Astrocyte of the cerebellum (primary cell): ENCODE measurements at regions not wholly inside any gene's neighbourhood (a gene's known extent, or its start where the extent isn't known, plus 50 kb on each side); places are given as distances from the start of the nearest gene placed in this dataset.

Source experiments
- DNase-seq: peaks from one replicate; pipeline ENCODE4 v3.0.0-alpha.2; 2011; ENCODE audit warnings: low read depth
- H3K4me3 ChIP-seq: 2 replicates; pipeline ENCODE4 v1.5.1; 2011; ENCODE audit warnings: mild to moderate bottlenecking, low read depth, low read length, moderate library complexity
- in situ Hi-C: cut with HindIII; loops from 2 replicates; pipeline ENCODE4 v1.10.0; 2017; ENCODE audit warnings: low sequenced_read_pairs
- TF ChIP-seq, protein P1 (sequence below): IDR thresholded peaks from 2 replicates; pipeline ENCODE4 v1.5.1; 2012; ENCODE audit warnings: low read length, low read depth, moderate library complexity, mild to moderate bottlenecking; ENCODE audit errors: missing control alignments

DNA sequence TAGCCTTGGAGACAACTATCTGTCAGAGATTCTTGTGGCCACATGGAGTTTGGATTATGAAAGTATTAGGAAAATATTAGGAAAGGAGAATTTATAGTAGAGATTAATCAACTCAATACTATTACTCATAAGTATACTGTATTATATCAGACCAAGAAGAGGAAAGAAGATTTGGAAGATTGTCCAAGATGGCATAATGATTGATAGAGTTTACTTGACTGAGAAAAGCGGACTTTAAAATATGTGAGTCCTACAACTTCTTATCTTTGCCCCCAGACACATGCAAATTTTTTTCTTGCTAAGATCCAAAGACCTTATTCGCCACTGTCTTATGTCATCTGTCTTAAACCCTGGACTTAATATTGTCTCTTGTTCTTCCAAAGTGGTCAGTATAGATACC, 54.8 kb upstream of the SHISA3 start:
- no peak overlapping the region for H3K4me3 ChIP-seq
- DNase-seq: no peak
- in situ Hi-C loops: no loop called here
- TF ChIP-seq, protein P1, sequence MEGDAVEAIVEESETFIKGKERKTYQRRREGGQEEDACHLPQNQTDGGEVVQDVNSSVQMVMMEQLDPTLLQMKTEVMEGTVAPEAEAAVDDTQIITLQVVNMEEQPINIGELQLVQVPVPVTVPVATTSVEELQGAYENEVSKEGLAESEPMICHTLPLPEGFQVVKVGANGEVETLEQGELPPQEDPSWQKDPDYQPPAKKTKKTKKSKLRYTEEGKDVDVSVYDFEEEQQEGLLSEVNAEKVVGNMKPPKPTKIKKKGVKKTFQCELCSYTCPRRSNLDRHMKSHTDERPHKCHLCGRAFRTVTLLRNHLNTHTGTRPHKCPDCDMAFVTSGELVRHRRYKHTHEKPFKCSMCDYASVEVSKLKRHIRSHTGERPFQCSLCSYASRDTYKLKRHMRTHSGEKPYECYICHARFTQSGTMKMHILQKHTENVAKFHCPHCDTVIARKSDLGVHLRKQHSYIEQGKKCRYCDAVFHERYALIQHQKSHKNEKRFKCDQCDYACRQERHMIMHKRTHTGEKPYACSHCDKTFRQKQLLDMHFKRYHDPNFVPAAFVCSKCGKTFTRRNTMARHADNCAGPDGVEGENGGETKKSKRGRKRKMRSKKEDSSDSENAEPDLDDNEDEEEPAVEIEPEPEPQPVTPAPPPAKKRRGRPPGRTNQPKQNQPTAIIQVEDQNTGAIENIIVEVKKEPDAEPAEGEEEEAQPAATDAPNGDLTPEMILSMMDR: no peak

DNA sequence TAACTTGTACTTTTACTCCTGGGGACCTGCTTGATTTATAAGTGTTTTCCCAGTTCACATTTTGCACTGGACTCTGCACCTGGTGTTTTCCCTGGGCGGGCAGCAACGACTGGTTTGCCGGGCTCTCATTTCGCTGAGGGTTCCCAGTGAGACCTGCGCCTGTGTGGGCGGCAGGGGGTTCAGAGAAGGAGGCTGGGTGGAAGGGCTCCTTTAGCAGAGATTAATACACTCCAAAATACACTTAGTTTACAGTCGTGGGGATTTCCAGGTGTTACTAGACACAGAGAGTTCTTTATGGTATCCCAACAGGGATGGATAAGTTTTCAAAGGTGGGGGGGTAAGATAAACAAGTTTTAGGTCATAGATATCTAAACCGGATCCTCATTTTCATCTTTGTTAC, 53.0 kb upstream of the SHISA3 start:
- no peak for DNase-seq
- in situ Hi-C loops: no loop called here
- H3K4me3 ChIP-seq: no peak overlapping the region
- TF ChIP-seq, protein P1: no peak

DNA sequence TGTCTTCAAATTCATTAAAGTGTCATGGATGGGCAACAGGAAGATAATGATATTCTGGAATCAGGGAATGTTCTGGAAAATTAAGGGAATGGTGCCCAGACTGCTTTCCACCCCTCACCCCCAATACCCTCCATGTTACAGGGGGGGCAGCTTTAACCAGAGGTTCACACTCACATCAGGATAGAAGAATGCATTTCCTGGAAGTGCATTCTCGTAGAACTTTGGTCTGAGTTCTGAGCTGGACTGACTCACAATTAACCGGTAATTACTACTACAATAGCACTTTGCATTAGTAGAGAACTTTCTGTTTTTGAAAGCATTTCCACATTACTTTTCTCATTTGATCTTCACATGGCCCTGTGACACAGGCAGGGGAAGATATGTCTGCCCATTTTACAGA, 52.5 kb upstream of the SHISA3 start:
- H3K4me3 ChIP-seq: no peak overlapping the region
- no peak for DNase-seq
- in situ Hi-C loops: no loop called here
- TF ChIP-seq, protein P1: no peak

DNA sequence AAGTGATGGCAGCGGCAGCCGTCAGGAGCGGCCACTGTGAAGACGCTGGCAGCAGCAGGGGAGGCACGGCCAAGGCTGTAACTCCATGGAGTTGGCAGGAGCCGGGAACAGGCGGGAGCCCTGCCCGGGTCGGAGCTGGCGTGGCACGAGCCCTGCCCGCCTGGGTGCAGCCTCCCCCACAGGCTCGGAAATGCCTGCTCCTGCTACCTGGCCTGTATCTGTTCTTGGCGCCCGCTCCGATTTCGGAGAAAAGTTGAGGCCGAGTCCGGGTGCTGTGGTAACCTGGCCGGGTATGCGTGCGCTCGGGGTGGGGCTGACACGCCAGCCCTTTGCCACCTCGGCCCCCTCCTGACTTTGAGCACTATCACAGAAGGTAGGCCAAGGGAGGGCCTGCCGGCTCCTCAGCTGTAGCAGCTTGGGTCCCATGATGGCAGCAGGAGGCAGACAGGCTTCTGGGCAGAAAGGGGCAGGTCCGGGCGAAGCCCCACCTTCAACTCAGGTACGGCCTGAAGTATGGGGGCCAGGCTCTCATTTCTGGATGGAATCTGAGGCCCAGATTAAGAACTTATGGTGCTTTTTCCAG, 51.2 kb upstream of the SHISA3 start:
- DNase-seq: no peak
- H3K4me3 ChIP-seq: no peak overlapping the region
- in situ Hi-C loops: no loop called here
- TF ChIP-seq, protein P1: no peak

DNA sequence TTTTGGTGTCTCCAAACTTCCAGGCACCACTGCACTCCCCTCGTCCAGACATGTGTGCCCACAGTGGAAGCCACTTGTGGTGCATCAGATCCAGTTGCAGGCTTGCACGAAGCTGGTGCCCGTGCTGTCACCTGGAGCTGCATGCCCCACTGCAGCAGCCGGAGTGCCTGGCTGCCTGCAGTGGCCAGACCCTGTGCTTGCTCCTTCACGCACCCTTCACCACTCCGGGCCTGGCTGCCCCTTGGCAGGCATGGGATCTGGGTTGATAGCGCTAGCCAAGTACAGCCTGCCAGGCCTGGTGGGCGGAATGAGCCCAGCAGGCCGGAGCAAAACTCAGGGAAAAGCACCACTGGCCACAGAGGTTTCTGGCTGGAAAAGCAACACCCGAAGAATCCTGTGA, 50.2 kb upstream of the SHISA3 start:
- TF ChIP-seq, protein P1: no peak
- H3K4me3 ChIP-seq: no peak overlapping the region
- no peak for DNase-seq
- in situ Hi-C loops: no loop called here
